ENCODE measurements at regions not wholly inside any gene's neighbourhood (a gene's known extent, or its start where the extent isn't known, plus 50 kb on each side); places are given as distances from the start of the nearest gene placed in this dataset.

DNA sequence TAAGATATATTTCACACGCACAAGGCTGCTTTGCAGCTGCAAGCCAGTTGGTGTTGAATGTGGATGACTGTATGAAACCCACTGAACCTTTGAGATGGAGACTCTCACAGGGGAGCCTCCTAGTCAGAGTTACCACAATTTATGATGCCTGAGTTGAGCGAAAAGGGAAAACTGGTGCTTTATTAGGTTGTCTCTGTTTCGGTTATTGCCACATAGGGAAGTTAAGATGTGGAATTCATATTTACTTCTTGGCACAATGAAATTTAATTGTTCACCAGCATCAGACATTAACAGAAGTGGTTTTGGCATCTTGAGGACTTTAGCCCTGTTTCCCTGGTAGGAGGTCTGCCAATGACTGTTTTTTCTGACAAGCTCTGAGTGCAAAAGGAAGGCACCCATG lies 358.2 kb downstream of the SQOR start:
- Histone ChIP-seq H3K27ac (no peak overlapping the region), H3K4me1 (peaks cover 5% of the 10 kb centered on the region), H3K36me3 (replicated peaks in 1 of 2; ENCODE audit: insufficient read depth in 1 of 2, low read depth in 2 of 2) (no peaks in the 10 kb centered on the region), H3K9me3 (no peaks in the 10 kb centered on the region), H3K27me3 (no peaks in the 10 kb centered on the region), H3K4me3 (no peak overlapping the region)
- TF ChIP-seq POLR2A (IDR thresholded peaks at IDR 0.05) = no peak
- TF ChIP-seq, protein P1, sequence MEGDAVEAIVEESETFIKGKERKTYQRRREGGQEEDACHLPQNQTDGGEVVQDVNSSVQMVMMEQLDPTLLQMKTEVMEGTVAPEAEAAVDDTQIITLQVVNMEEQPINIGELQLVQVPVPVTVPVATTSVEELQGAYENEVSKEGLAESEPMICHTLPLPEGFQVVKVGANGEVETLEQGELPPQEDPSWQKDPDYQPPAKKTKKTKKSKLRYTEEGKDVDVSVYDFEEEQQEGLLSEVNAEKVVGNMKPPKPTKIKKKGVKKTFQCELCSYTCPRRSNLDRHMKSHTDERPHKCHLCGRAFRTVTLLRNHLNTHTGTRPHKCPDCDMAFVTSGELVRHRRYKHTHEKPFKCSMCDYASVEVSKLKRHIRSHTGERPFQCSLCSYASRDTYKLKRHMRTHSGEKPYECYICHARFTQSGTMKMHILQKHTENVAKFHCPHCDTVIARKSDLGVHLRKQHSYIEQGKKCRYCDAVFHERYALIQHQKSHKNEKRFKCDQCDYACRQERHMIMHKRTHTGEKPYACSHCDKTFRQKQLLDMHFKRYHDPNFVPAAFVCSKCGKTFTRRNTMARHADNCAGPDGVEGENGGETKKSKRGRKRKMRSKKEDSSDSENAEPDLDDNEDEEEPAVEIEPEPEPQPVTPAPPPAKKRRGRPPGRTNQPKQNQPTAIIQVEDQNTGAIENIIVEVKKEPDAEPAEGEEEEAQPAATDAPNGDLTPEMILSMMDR (IDR thresholded peaks at IDR 0.05) = no peak
- 81 to 88% methylated on average over 3 of the region's 3 CpGs for WGBS, 2 donors
- ATAC-seq (no peak), DNase-seq (no peak)
- intact Hi-C loops (cut with DNase I) = no loop called here

- ATAC-seq (no peak), DNase-seq (no peak)
- intact Hi-C loops (cut with DNase I) = no loop called here
- Histone ChIP-seq H3K36me3 (replicated peaks in 1 of 2; ENCODE audit: insufficient read depth in 1 of 2, low read depth in 2 of 2) (no peaks in the 10 kb centered on the region), H3K4me1 (peaks cover 5% of the 10 kb centered on the region), H3K4me3 (no peak overlapping the region), H3K27ac (no peak overlapping the region), H3K27me3 (no peaks in the 10 kb centered on the region), H3K9me3 (no peaks in the 10 kb centered on the region)
- no peak for TF ChIP-seq POLR2A (IDR thresholded peaks at IDR 0.05)
Observed at GRCh38 chr15:45993508-45993907, 358.7 kb downstream of the SQOR start.

- 76 to 87% methylated on average over 4 of the region's 4 CpGs for WGBS, 2 donors
Observed at GRCh38 chr15:45995800-45996199, 361.0 kb downstream of the SQOR start.

GRCh38 chr15:46014532-46014931 lies 379.7 kb downstream of the SQOR start:
- no peak overlapping the region for H3K4me3 ChIP-seq
- ATAC-seq (no peak), DNase-seq (no peak)
- peaks cover 0 to 4% (median 0%) of the 10 kb centered on the region in 3 donors for H3K9me3 ChIP-seq
- intact Hi-C loops (cut with DNase I) = no loop called here
- 90 to 96% methylated on average over 3 of the region's 3 CpGs for WGBS, 2 donors
- H3K27me3 ChIP-seq = no peaks in the 10 kb centered on the region
- no peaks in the 10 kb centered on the region for H3K36me3 ChIP-seq (replicated peaks in 1 of 2; ENCODE audit: insufficient read depth in 1 of 2, low read depth in 2 of 2)
- H3K4me1 ChIP-seq = no peaks in the 10 kb centered on the region
- no peak overlapping the region for H3K27ac ChIP-seq
- TF ChIP-seq POLR2A (IDR thresholded peaks at IDR 0.05) = no peak
- TF ChIP-seq, protein P1 (IDR thresholded peaks at IDR 0.05) = no peak

More at GRCh38 chr15:45995800-45996199, 361.0 kb downstream of the SQOR start:
- no peaks in the 10 kb centered on the region for H3K27me3 ChIP-seq
- no peak overlapping the region for H3K27ac ChIP-seq
- no peak overlapping the region for H3K4me3 ChIP-seq
- ATAC-seq (no peak), DNase-seq (no peak)
- H3K4me1 ChIP-seq = peaks cover 5% of the 10 kb centered on the region
- no peaks in the 10 kb centered on the region for H3K9me3 ChIP-seq
- TF ChIP-seq POLR2A (IDR thresholded peaks at IDR 0.05) = no peak
- TF ChIP-seq, protein P1 (IDR thresholded peaks at IDR 0.05) = no peak
- H3K36me3 ChIP-seq (replicated peaks in 1 of 2; ENCODE audit: insufficient read depth in 1 of 2, low read depth in 2 of 2) = no peaks in the 10 kb centered on the region
- intact Hi-C loops (cut with DNase I) = no loop called here

- 84 to 86% methylated on average over 2 of the region's 2 CpGs for WGBS, 2 donors
Observed at GRCh38 chr15:46034755-46035154, 399.9 kb downstream of the SQOR start.

More at GRCh38 chr15:46034755-46035154, 399.9 kb downstream of the SQOR start:
- no peaks in the 10 kb centered on the region for H3K27me3 ChIP-seq
- DNase-seq (no peak), ATAC-seq (no peak)
- TF ChIP-seq, protein P1 (IDR thresholded peaks at IDR 0.05) = no peak
- no peak for TF ChIP-seq POLR2A (IDR thresholded peaks at IDR 0.05)
- H3K4me3 ChIP-seq = no peak overlapping the region
- H3K4me1 ChIP-seq = no peaks in the 10 kb centered on the region
- no peaks in the 10 kb centered on the region for H3K9me3 ChIP-seq
- no peaks in the 10 kb centered on the region for H3K36me3 ChIP-seq (replicated peaks in 1 of 2; ENCODE audit: insufficient read depth in 1 of 2, low read depth in 2 of 2)
- intact Hi-C loops (cut with DNase I) = no loop called here
- H3K27ac ChIP-seq = no peak overlapping the region

All from body of pancreas (tissue), 4 donors.